ENCODE measurements at regions not wholly inside any gene's neighbourhood (a gene's known extent, or its start where the extent isn't known, plus 50 kb on each side); places are given as distances from the start of the nearest gene placed in this dataset.

- dilution Hi-C loops (cut with HindIII; ENCODE audit: low sequenced_read_pairs, unreplicated experiment) (no loop called here), in situ Hi-C loops (cut with MboI; ENCODE audit: low sequenced_read_pairs) (no loop called here), intact Hi-C loops (cut with micrococcal nuclease) (no loop called here)
- BruUV-seq (replicated peaks) = no TSS peak
- no peak overlapping the region for H3K4me3 ChIP-seq (ENCODE audit: insufficient read depth, low read depth, low read length)
- no peak for TF ChIP-seq POLR2A (IDR thresholded peaks at IDR 0.05; ENCODE audit: low read depth, low read length)
- TF ChIP-seq MAFK (IDR thresholded peaks at IDR 0.05; ENCODE audit: low read depth, low read length) = no peak
- no peak for TF ChIP-seq SMC3 (IDR thresholded peaks at IDR 0.05; ENCODE audit: low read depth, low read length)
- no peak for TF ChIP-seq RCOR1 (IDR thresholded peaks at IDR 0.05; ENCODE audit: insufficient replicate concordance, low read length)
- TF ChIP-seq CEBPB (IDR thresholded peaks at IDR 0.05; ENCODE audit: low read depth, low read length) = no peak
- no peak for TF ChIP-seq FOS (IDR thresholded peaks at IDR 0.05; ENCODE audit: low read depth, low read length)
- TF ChIP-seq USF2 (IDR thresholded peaks at IDR 0.05; ENCODE audit: low read depth, low read length) = no peak
- no peak for TF ChIP-seq CHD1 (IDR thresholded peaks at IDR 0.05; ENCODE audit: low read depth, low read length)
- no peak for TF ChIP-seq ELK1 (IDR thresholded peaks at IDR 0.05; ENCODE audit: borderline replicate concordance, low read depth, low read length)
- TF ChIP-seq NFE2L2 (IDR thresholded peaks at IDR 0.05; ENCODE audit: low read depth, low read length) = no peak
- no peak for TF ChIP-seq RFX5 (IDR thresholded peaks at IDR 0.05; ENCODE audit: low read depth, low read length)
- no peak for TF ChIP-seq BHLHE40 (IDR thresholded peaks at IDR 0.05; ENCODE audit: low read depth, low read length)
- no peak for TF ChIP-seq RAD21 (IDR thresholded peaks at IDR 0.05; ENCODE audit: low read length)
- TF ChIP-seq MAZ (IDR thresholded peaks at IDR 0.05; ENCODE audit: borderline replicate concordance, low read depth, low read length) = no peak
- no peak for TF ChIP-seq MXI1 (IDR thresholded peaks at IDR 0.05; ENCODE audit: borderline replicate concordance, low read depth, low read length)
- no peak for TF ChIP-seq CTCF (conservative IDR thresholded peaks at IDR 0.05; ENCODE audit: low read depth, low read length)
- no peak for ATAC-seq (ENCODE audit: low read depth)
- no peak overlapping the region for H2BK20ac ChIP-seq (ENCODE audit: low read depth, low read length)
- no peak overlapping the region for H3K4me2 ChIP-seq (ENCODE audit: low read depth, low read length)
- H3K14ac ChIP-seq (replicated peaks; ENCODE audit: low read depth, low read length) = no peak overlapping the region
- H3K36me3 ChIP-seq (ENCODE audit: control insufficient read depth, insufficient read depth, low read length) = no peaks in the 10 kb centered on the region
- H3K27ac ChIP-seq (ENCODE audit: insufficient read depth, low read length) = no peak overlapping the region
- no peaks in the 10 kb centered on the region for H3K79me1 ChIP-seq (ENCODE audit: low read depth in 1 of 2, low read length in 2 of 2)
- H3K18ac ChIP-seq (ENCODE audit: low read depth, low read length) = no peak overlapping the region
- H4K5ac ChIP-seq (ENCODE audit: low read depth, low read length) = no peak overlapping the region
- WGBS, 2 experiments (ENCODE audit: extremely low coverage in 2 of 2, insufficient read length in 1 of 2) = no CpG with 5 or more reads among the region's 1 CpG
- H4K20me1 ChIP-seq (ENCODE audit: insufficient read depth, low read length) = no peaks in the 10 kb centered on the region
- H2BK120ac ChIP-seq (ENCODE audit: low read depth, low read length) = no peak overlapping the region
- H3K9me1 ChIP-seq (ENCODE audit: insufficient read depth, low read length) = no peaks in the 10 kb centered on the region
- H3K9me3 ChIP-seq (ENCODE audit: control insufficient read depth, insufficient read depth, low read length) = no peaks in the 10 kb centered on the region
- H3K4me1 ChIP-seq (ENCODE audit: control insufficient read depth, insufficient read depth, low read length) = no peaks in the 10 kb centered on the region
- DNase-seq = no peak
- CTCF ChIA-PET = interaction anchor here (0.6 kb wide), 1 partner anchor 1408 kb away, joined by 3 read pairs; no protein-coding TSS in a partner anchor
- no peak overlapping the region for H3K9ac ChIP-seq (ENCODE audit: low read depth, low read length)
- H4K8ac ChIP-seq (ENCODE audit: low read depth in 2 of 2, low read length in 2 of 2) = no peak overlapping the region
- no peaks in the 10 kb centered on the region for H3K27me3 ChIP-seq (ENCODE audit: control insufficient read depth, insufficient read depth, low read length)
- no peak overlapping the region for H2BK5ac ChIP-seq (ENCODE audit: low read depth, low read length, poor library complexity, severe bottlenecking)
- no peak overlapping the region for H3K23ac ChIP-seq (ENCODE audit: low read depth, low read length)
- no peak overlapping the region for H2AK9ac ChIP-seq (replicated peaks; ENCODE audit: low read depth, low read length, poor library complexity)
- H2AFZ ChIP-seq (replicated peaks; ENCODE audit: low read length, poor library complexity) = no peak overlapping the region
- H2BK15ac ChIP-seq (ENCODE audit: low read depth, low read length) = no peak overlapping the region
- POLR2A ChIA-PET (ENCODE audit: unreplicated experiment) = no interaction called here
- H2AK5ac ChIP-seq (ENCODE audit: low read depth, low read length) = no peak overlapping the region
- no peak overlapping the region for H3K56ac ChIP-seq (ENCODE audit: extremely low read depth, insufficient read depth, low read length)
- H4K91ac ChIP-seq (ENCODE audit: insufficient read depth, low read depth, low read length) = no peak overlapping the region
- H3K4ac ChIP-seq (ENCODE audit: low read depth, low read length) = no peak overlapping the region
Measured at GRCh38 chr13:83987394-83987793, 105.1 kb upstream of the SLITRK1 start.

All from IMR-90 (cell line).